ENCODE measurements at regions not wholly inside any gene's neighbourhood (a gene's known extent, or its start where the extent isn't known, plus 50 kb on each side); places are given as distances from the start of the nearest gene placed in this dataset.
"Not testable (repeated sequence)": the region's sequence is repeated elsewhere in the genome, so short reads cannot be mapped to it uniquely, and the experiment has no call there.

- not testable (repeated sequence) for TF ChIP-seq EZH2 (IDR thresholded peaks at IDR 0.05; ENCODE audit: borderline replicate concordance, insufficient read depth, low read length, poor library complexity, severe bottlenecking); CTCF (IDR thresholded peaks at IDR 0.05; ENCODE audit: poor library complexity, severe bottlenecking)
Measured at GRCh38 chr2:89154247-89154682, 462.8 kb downstream of the RPIA start.
